IMR-90 (cell line): ENCODE measurements at regions not wholly inside any gene's neighbourhood (a gene's known extent, or its start where the extent isn't known, plus 50 kb on each side); places are given as distances from the start of the nearest gene placed in this dataset.

Experiments used
- ATAC-seq: fragments of 200-7000 bp; cut with Tn5 transposase; 2 replicates; pipeline ENCODE4 v1.9.1; 2020; ENCODE audit warnings: low read depth, mild to moderate bottlenecking, moderate library complexity
- BruUV-seq: library from RNA; stranded (reverse); fragments of 400-500 nt; replicated peaks from 2 replicates; lab custom pipeline; 2021; lab: Mats Ljungman, UMichigan
- CTCF ChIA-PET: fragments of 300-600 bp; formaldehyde crosslinking; extraction: SDS; loops from one replicate; lab custom pipeline; 2021; ENCODE audit warnings: antibody characterized with exemption; lab: Yijun Ruan, JAX
- POLR2A ChIA-PET: fragments of 300-600 bp; sonication (Branson Sonifier 250); formaldehyde crosslinking; loops from one replicate; lab custom pipeline; 2022; ENCODE audit warnings: antibody characterized with exemption; ENCODE audit not compliant: unreplicated experiment; lab: Charles Lee
- DNase-seq: peaks from one replicate; pipeline ENCODE4 v3.0.0; 2013
- H2AFZ ChIP-seq: replicated peaks from 2 replicates; pipeline ENCODE3; 2013; ENCODE audit warnings: low read length, mild to moderate bottlenecking; ENCODE audit not compliant: poor library complexity
- H2AK5ac ChIP-seq: 2 replicates; pipeline ENCODE4 v1.6.1; 2013; ENCODE audit warnings: low read depth, low read length, inconsistent platforms
- H2AK9ac ChIP-seq: replicated peaks from 2 replicates; pipeline ENCODE3; 2013; ENCODE audit warnings: mild to moderate bottlenecking, low read depth, low read length, moderate library complexity; ENCODE audit not compliant: poor library complexity
- H2BK120ac ChIP-seq: 2 replicates; pipeline ENCODE4 v1.6.1; 2013; ENCODE audit warnings: low read depth, low read length, inconsistent platforms
- H2BK15ac ChIP-seq: 3 replicates; pipeline ENCODE4 v1.6.1; 2013; ENCODE audit warnings: low read depth, low read length, inconsistent platforms
- H2BK20ac ChIP-seq: 2 replicates; pipeline ENCODE4 v1.6.1; 2013; ENCODE audit warnings: low read depth, mild to moderate bottlenecking, inconsistent platforms, low read length, moderate library complexity
- H2BK5ac ChIP-seq: 2 replicates; pipeline ENCODE4 v1.6.1; 2013; ENCODE audit warnings: mild to moderate bottlenecking, low read depth, low read length, inconsistent platforms; ENCODE audit not compliant: poor library complexity, severe bottlenecking
- H3K14ac ChIP-seq: replicated peaks from 2 replicates; pipeline ENCODE4 v1.6.1; 2013; ENCODE audit warnings: low read depth, low read length, inconsistent platforms
- H3K18ac ChIP-seq: 2 replicates; pipeline ENCODE4 v1.6.1; 2013; ENCODE audit warnings: low read depth, low read length, control low read depth
- H3K23ac ChIP-seq: 2 replicates; pipeline ENCODE4 v1.6.1; 2013; ENCODE audit warnings: low read depth, low read length, inconsistent platforms
- H3K27ac ChIP-seq: 2 replicates; pipeline ENCODE4 v1.5.1; 2013; ENCODE audit warnings: mild to moderate bottlenecking, control low read depth, low read length; ENCODE audit not compliant: insufficient read depth
- H3K27me3 ChIP-seq: 2 replicates; pipeline ENCODE4 v1.6.1; 2013; ENCODE audit warnings: low read length; ENCODE audit not compliant: control insufficient read depth, insufficient read depth
- H3K36me3 ChIP-seq: 2 replicates; pipeline ENCODE4 v1.6.1; 2013; ENCODE audit warnings: low read length, mixed read lengths; ENCODE audit not compliant: control insufficient read depth, insufficient read depth
- H3K4ac ChIP-seq: 2 replicates; pipeline ENCODE4 v1.6.1; 2013; ENCODE audit warnings: low read depth, low read length, inconsistent platforms
- H3K4me1 ChIP-seq: 2 replicates; pipeline ENCODE4 v1.6.1; 2013; ENCODE audit warnings: low read length, mixed read lengths; ENCODE audit not compliant: control insufficient read depth, insufficient read depth
- H3K4me2 ChIP-seq: 2 replicates; pipeline ENCODE4 v1.6.1; 2013; ENCODE audit warnings: low read depth, mild to moderate bottlenecking, control low read depth, low read length, moderate library complexity
- H3K4me3 ChIP-seq: 2 replicates; pipeline ENCODE4 v1.5.1; 2013; ENCODE audit warnings: low read depth, mild to moderate bottlenecking, control low read depth, low read length, moderate library complexity; ENCODE audit not compliant: insufficient read depth
- H3K56ac ChIP-seq: 2 replicates; pipeline ENCODE4 v1.6.1; 2013; ENCODE audit warnings: low read length, inconsistent platforms; ENCODE audit not compliant: insufficient read depth; ENCODE audit errors: extremely low read depth
- H3K79me1 ChIP-seq, 2 experiments: 2 replicates each; pipeline ENCODE4 v1.6.1; 2013; ENCODE audit warnings: low read length in 2 of 2, inconsistent platforms in 1 of 2, low read depth in 1 of 2
- H3K9ac ChIP-seq: 2 replicates; pipeline ENCODE4 v1.6.1; 2013; ENCODE audit warnings: low read depth, low read length, control low read depth
- H3K9me1 ChIP-seq: 2 replicates; pipeline ENCODE4 v1.6.1; 2013; ENCODE audit warnings: low read length, inconsistent platforms; ENCODE audit not compliant: insufficient read depth
- H3K9me3 ChIP-seq: 2 replicates; pipeline ENCODE4 v1.6.1; 2013; ENCODE audit warnings: low read length; ENCODE audit not compliant: control insufficient read depth, insufficient read depth
- H4K20me1 ChIP-seq: 2 replicates; pipeline ENCODE4 v1.6.1; 2013; ENCODE audit warnings: low read length, inconsistent platforms; ENCODE audit not compliant: insufficient read depth
- H4K5ac ChIP-seq: 2 replicates; pipeline ENCODE4 v1.6.1; 2013; ENCODE audit warnings: mild to moderate bottlenecking, low read depth, low read length, control low read depth
- H4K8ac ChIP-seq, 2 experiments: 2 replicates each; pipeline ENCODE4 v1.6.1; 2013; ENCODE audit warnings: low read depth in 2 of 2, low read length in 2 of 2, control low read depth in 1 of 2, inconsistent platforms in 1 of 2
- H4K91ac ChIP-seq: 2 replicates; pipeline ENCODE4 v1.6.1; 2013; ENCODE audit warnings: low read depth, low read length, inconsistent platforms; ENCODE audit not compliant: insufficient read depth
- CHD1 ChIP-seq: IDR thresholded peaks from 2 replicates; pipeline ENCODE4 v1.6.1; 2012; ENCODE audit warnings: low read depth, low read length, improper control_type of control experiment
- RFX5 ChIP-seq: IDR thresholded peaks from 2 replicates; pipeline ENCODE4 v1.8.0; 2012; ENCODE audit warnings: low read depth, mild to moderate bottlenecking, low read length, moderate library complexity
- WGBS, 2 experiments: methylation state at CpG; one replicate each; pipeline versions ENCODE4 v1.1.5 to v1.1.7; 2013; ENCODE audit warnings: missing lambda C conversion rate in 2 of 2; ENCODE audit not compliant: insufficient read length in 1 of 2; ENCODE audit errors: extremely low coverage in 2 of 2; 5-methylcytosine and 5-hydroxymethylcytosine counted together
- dilution Hi-C: fragments of 300-500 bp; cut with HindIII; formaldehyde crosslinking; loops from one replicate; pipeline ENCODE4 v1.14.3; 2018; ENCODE audit warnings: low sequenced_read_pairs; ENCODE audit not compliant: unreplicated experiment
- in situ Hi-C: fragments of 300-500 bp; cut with MboI; formaldehyde crosslinking; loops from 3 replicates; pipeline ENCODE4 v1.14.3; 2019; ENCODE audit warnings: low sequenced_read_pairs, inconsistent platforms, mixed read lengths
- intact Hi-C: fragments of 100-400 bp; cut with micrococcal nuclease; formaldehyde crosslinking; loops from 2 replicates; pipeline ENCODE4 v1.10.0; 2022

- intact Hi-C loops = no loop called here
- TF ChIP-seq CHD1 (no peak), RFX5 (no peak)
- Histone ChIP-seq H2BK20ac (no peak overlapping the region), H2BK120ac (no peak overlapping the region), H2BK15ac (no peak overlapping the region), H3K27ac (no peak overlapping the region), H2AK5ac (no peak overlapping the region), H3K14ac (no peak overlapping the region), H4K8ac (no peak overlapping the region), H3K36me3 (no peaks in the 10 kb centered on the region), H3K79me1 (no peaks in the 10 kb centered on the region), H4K5ac (no peak overlapping the region), H4K91ac (no peak overlapping the region), H3K23ac (no peak overlapping the region), H2AK9ac (no peak overlapping the region), H3K4me3 (no peak overlapping the region), H2AFZ (no peak overlapping the region), H3K9ac (no peak overlapping the region), H3K4me2 (no peak overlapping the region), H3K9me3 (no peaks in the 10 kb centered on the region), H3K18ac (no peak overlapping the region), H3K9me1 (no peaks in the 10 kb centered on the region), H3K4ac (no peak overlapping the region), H3K27me3 (peaks cover 6% of the 10 kb centered on the region), H3K4me1 (peaks cover 2% of the 10 kb centered on the region; the same call in 1 of the 2 replicates), H2BK5ac (no peak overlapping the region), H4K20me1 (no peaks in the 10 kb centered on the region), H3K56ac (no peak overlapping the region)
- ChIA-PET CTCF (no interaction called here), POLR2A (no interaction called here)
- DNase-seq (no peak), ATAC-seq (no peak)
- in situ Hi-C loops = no loop called here
- dilution Hi-C loops = no loop called here
- BruUV-seq = no TSS peak
- WGBS, 2 experiments = no CpG with 5 or more reads among the region's 6 CpGs
Measured at GRCh38 chrX:20409991-20410390, 143.3 kb upstream of the RPS6KA3 start.
